Mammary epithelial cell (primary cell): ENCODE measurements at regions not wholly inside any gene's neighbourhood (a gene's known extent, or its start where the extent isn't known, plus 50 kb on each side); places are given as distances from the start of the nearest gene placed in this dataset.
A peak's percentile ranks its signal among the peaks of the same experiment; 100 is the strongest.

Experiments
- CTCF ChIP-seq, 2 donors: IDR thresholded peaks in 1 of 2; conservative IDR thresholded peaks in 1 of 2; 2 replicates each; pipeline ENCODE4 v1.5.1; 2011 to 2012; ENCODE audit warnings: inconsistent platforms in 2 of 2, low read length in 2 of 2, mild to moderate bottlenecking in 2 of 2, control low read depth in 1 of 2, low read depth in 1 of 2; ENCODE audit not compliant: insufficient read depth in 1 of 2; ENCODE audit errors: extremely low read depth in 1 of 2
- EZH2 ChIP-seq: IDR thresholded peaks from 2 replicates; pipeline ENCODE4 v1.6.1; 2012; ENCODE audit warnings: low read length, inconsistent platforms, borderline replicate concordance

GRCh38 chr15:89400782-89401545, 66.3 kb upstream of the POLG start:
- TF ChIP-seq CTCF (conservative IDR thresholded peaks at IDR 0.05 in 1 of 2, IDR thresholded peaks at IDR 0.05 in 1 of 2; ENCODE audit: extremely low read depth in 1 of 2, insufficient read depth in 1 of 2, low read depth in 1 of 2, low read length in 2 of 2) (no peak), EZH2 (peak; percentile 68)
